ENCODE measurements at regions not wholly inside any gene's neighbourhood (a gene's known extent, or its start where the extent isn't known, plus 50 kb on each side); places are given as distances from the start of the nearest gene placed in this dataset.

DNA sequence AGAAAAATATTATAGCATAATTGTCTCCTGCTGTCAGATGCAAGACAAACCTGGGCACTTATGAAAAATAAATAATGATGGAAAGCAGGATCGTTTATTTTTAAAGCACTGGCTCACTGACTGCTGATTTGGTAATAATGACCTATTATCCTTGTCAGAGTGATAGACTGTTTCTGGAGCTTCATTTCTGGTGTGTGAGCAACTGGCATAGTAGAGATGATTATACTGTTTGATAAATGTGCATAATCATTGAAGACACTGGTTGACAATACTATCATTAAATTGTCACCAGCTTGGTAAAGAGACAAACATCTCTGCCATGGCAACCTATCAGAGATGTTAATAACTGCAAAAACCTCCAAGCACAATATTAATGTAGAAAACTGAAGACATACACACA is 179.9 kb upstream of the ZNF644 start:
- no peak overlapping the region for H2AK5ac ChIP-seq (ENCODE audit: low read depth, low read length)
- no peak overlapping the region for H3K14ac ChIP-seq (ENCODE audit: insufficient read length)
- H4K91ac ChIP-seq (replicated peaks; ENCODE audit: insufficient read length, low read length), result no peak overlapping the region
- no peak overlapping the region for H3K9ac ChIP-seq (replicated peaks in 1 of 4; ENCODE audit: extremely low read depth in 1 of 4, low read depth in 3 of 4, low read length in 3 of 4)
- H2BK15ac ChIP-seq (ENCODE audit: low read length), result no peak overlapping the region
- H3K27me3 ChIP-seq (replicated peaks in 1 of 4; ENCODE audit: control insufficient read depth in 3 of 4, extremely low read depth in 1 of 4, insufficient read depth in 3 of 4, low read length in 3 of 4), result no peaks in the 10 kb centered on the region
- no peaks in the 10 kb centered on the region for H3K79me2 ChIP-seq (ENCODE audit: control insufficient read depth in 1 of 2, insufficient read depth in 2 of 2, low read length in 2 of 2)
- H2BK12ac ChIP-seq (ENCODE audit: low read depth, low read length), result no peak overlapping the region
- no peak overlapping the region for H3K27ac ChIP-seq (ENCODE audit: low read depth, low read length)
- H3K18ac ChIP-seq (ENCODE audit: extremely low read depth, low read length), result no peak overlapping the region
- H3K4me2 ChIP-seq (ENCODE audit: insufficient read depth in 1 of 2, low read depth in 2 of 2, low read length in 2 of 2), result no peak overlapping the region
- no peaks in the 10 kb centered on the region for H4K20me1 ChIP-seq (replicated peaks in 1 of 2; ENCODE audit: control insufficient read depth in 1 of 2, insufficient read depth in 2 of 2, low read length in 2 of 2)
- H3K4me1 ChIP-seq (replicated peaks in 1 of 4; ENCODE audit: control insufficient read depth in 3 of 4, insufficient read depth in 4 of 4, low read length in 3 of 4), result peaks cover 0 to 5% (median 0%) of the 10 kb centered on the region in 4 experiments; a peak in 2 of 7 replicates
- H3K79me1 ChIP-seq (ENCODE audit: low read depth, low read length), result no peaks in the 10 kb centered on the region
- WGBS, 2 experiments (ENCODE audit: extremely low coverage in 1 of 2, insufficient coverage in 1 of 2, insufficient read length in 1 of 2, insufficient replicate concordance in 2 of 2, low coverage in 1 of 2, low lambda C conversion rate in 2 of 2, missing lambda C conversion rate in 1 of 2), result 100% methylated on average over 1 of the region's 1 CpG; no CpG with 5 or more reads in 1 of the 2 experiments
- H3K23ac ChIP-seq (ENCODE audit: insufficient read length), result no peak overlapping the region
- H4K8ac ChIP-seq (ENCODE audit: extremely low read depth, insufficient read depth, low read length), result no peak overlapping the region
- no peaks in the 10 kb centered on the region for H3K23me2 ChIP-seq (ENCODE audit: low read depth, low read length)
- no peak overlapping the region for H2BK20ac ChIP-seq (ENCODE audit: low read length)
- ChIA-PET POLR2A (ENCODE audit: partially characterized antibody) (no interaction called here), CTCF (ENCODE audit: partially characterized antibody) (interaction anchor here (0.6 to 2.3 kb wide), 3 partner anchors 36 to 624 kb away, joined by 3 to 12 read pairs (median 3); no protein-coding TSS in a partner anchor)
- no peak overlapping the region for H2AFZ ChIP-seq (ENCODE audit: low read length)
- TF ChIP-seq EZH2 (IDR thresholded peaks at IDR 0.05; ENCODE audit: low read depth, low read length, severe bottlenecking), result no peak
- TF ChIP-seq MAFK (IDR thresholded peaks at IDR 0.05; ENCODE audit: low read depth, low read length), result no peak
- no peak for TF ChIP-seq SIRT6 (IDR thresholded peaks at IDR 0.05; ENCODE audit: low read length)
- no peak for TF ChIP-seq GTF2F1 (IDR thresholded peaks at IDR 0.05; ENCODE audit: borderline replicate concordance, low read depth, low read length)
- no peaks in the 10 kb centered on the region for H3K9me3 ChIP-seq (ENCODE audit: insufficient read depth in 2 of 2, low read depth in 1 of 2, low read length in 1 of 2)
- no peak overlapping the region for H3K4me3 ChIP-seq (ENCODE audit: extremely low read depth in 1 of 4, insufficient read depth in 2 of 4, low read depth in 3 of 4, low read length in 4 of 4)
- H2BK5ac ChIP-seq (ENCODE audit: low read depth, low read length), result no peak overlapping the region
- H3K56ac ChIP-seq (replicated peaks; ENCODE audit: insufficient read length, low read depth, low read length), result no peak overlapping the region
- no peak for FAIRE-seq
- no peak overlapping the region for H4K5ac ChIP-seq (ENCODE audit: insufficient read length, low read depth, low read length)
- no peak overlapping the region for H2BK120ac ChIP-seq (replicated peaks; ENCODE audit: low read depth, low read length)
- H3K36me3 ChIP-seq (ENCODE audit: control insufficient read depth in 2 of 4, insufficient read depth in 4 of 4, low read length in 3 of 4), result no peaks in the 10 kb centered on the region
- H3K4ac ChIP-seq (replicated peaks; ENCODE audit: insufficient read length, low read depth, low read length), result no peak overlapping the region
- DNase-seq (ENCODE audit: low read depth in 1 of 2, low spot score in 2 of 2), result no peak

Measured in H1 (cell line).